Adrenal gland (tissue), 5 donors: ENCODE measurements at regions not wholly inside any gene's neighbourhood (a gene's known extent, or its start where the extent isn't known, plus 50 kb on each side); places are given as distances from the start of the nearest gene placed in this dataset.

Source experiments
- POLR2A ChIP-seq, 2 donors: fragments of 450-650 bp; IDR thresholded peaks; one replicate each; pipeline ENCODE4 v1.6.1; 2017; ENCODE audit warnings: antibody characterized with exemption in 2 of 2, mild to moderate bottlenecking in 2 of 2, moderate library complexity in 1 of 2
- TF ChIP-seq, protein P1 (sequence below), 6 experiments: fragments of 450-650 bp in 4 of 6; fragments of 200-600 bp in 2 of 6; sonication (generic) in 1 of 6; IDR thresholded peaks; 1 replicate in 5 of 6; 2 replicates in 1 of 6; pipeline versions ENCODE4 v1.5.1 to v1.8.0; 2016 to 2021; ENCODE audit warnings: antibody characterized with exemption in 6 of 6, mild to moderate bottlenecking in 2 of 6, moderate library complexity in 1 of 6
- donor health status: DM: no; HTN: no; CAD: no.

DNA sequence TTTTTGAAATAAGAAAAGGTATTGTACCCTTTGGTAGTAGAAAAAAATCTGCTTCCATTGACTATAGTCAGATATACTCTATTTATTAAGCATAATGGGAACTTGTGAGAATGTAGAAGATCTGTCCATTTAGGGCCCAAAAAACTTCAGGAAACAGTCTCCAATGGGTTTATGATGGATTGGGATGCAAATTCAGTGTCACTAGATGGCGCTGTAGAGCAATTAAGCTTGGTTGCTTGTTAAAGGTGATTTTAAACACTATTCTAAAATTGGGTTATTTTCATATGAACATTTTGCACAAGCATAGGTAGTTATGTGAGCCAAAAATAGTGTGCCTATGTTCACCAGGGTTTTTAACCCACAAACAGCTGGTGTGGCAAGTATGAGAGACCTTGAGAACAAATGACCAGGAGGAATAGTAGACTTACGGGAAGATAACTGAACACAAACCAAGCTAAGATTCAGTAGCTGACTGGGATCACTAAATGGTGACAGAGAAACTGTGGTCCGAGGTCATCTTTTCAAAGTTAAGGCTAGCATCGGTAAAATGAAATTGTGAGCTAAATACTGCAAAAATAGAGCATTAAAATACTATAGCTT is 80.3 kb upstream of the LSM6 start:
- TF ChIP-seq, protein P1, sequence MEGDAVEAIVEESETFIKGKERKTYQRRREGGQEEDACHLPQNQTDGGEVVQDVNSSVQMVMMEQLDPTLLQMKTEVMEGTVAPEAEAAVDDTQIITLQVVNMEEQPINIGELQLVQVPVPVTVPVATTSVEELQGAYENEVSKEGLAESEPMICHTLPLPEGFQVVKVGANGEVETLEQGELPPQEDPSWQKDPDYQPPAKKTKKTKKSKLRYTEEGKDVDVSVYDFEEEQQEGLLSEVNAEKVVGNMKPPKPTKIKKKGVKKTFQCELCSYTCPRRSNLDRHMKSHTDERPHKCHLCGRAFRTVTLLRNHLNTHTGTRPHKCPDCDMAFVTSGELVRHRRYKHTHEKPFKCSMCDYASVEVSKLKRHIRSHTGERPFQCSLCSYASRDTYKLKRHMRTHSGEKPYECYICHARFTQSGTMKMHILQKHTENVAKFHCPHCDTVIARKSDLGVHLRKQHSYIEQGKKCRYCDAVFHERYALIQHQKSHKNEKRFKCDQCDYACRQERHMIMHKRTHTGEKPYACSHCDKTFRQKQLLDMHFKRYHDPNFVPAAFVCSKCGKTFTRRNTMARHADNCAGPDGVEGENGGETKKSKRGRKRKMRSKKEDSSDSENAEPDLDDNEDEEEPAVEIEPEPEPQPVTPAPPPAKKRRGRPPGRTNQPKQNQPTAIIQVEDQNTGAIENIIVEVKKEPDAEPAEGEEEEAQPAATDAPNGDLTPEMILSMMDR (IDR thresholded peaks at IDR 0.05): peak in 5 of 6 experiments; percentile 54 to 75 (median 64)
- no peak for TF ChIP-seq POLR2A (IDR thresholded peaks at IDR 0.05)
